Esophagus muscularis mucosa (tissue), 3 donors: ENCODE measurements at regions not wholly inside any gene's neighbourhood (a gene's known extent, or its start where the extent isn't known, plus 50 kb on each side); places are given as distances from the start of the nearest gene placed in this dataset.

Experiments
- POLR2A ChIP-seq: fragments of 450-650 bp; IDR thresholded peaks from one replicate; pipeline ENCODE4 v1.6.1; 2017; ENCODE audit warnings: antibody characterized with exemption, moderate library complexity, mild to moderate bottlenecking, low read depth
- POLR2AphosphoS5 ChIP-seq, 2 donors: sonication (generic); formaldehyde crosslinking; IDR thresholded peaks; one replicate each; pipeline ENCODE4 v1.6.1; 2017; ENCODE audit warnings: antibody characterized with exemption in 2 of 2
- TF ChIP-seq, protein P1 (sequence below), 3 experiments: fragments of 200-600 bp in 2 of 3; fragments of 450-650 bp in 1 of 3; sonication (generic) in 2 of 3; IDR thresholded peaks; one replicate each; pipeline ENCODE4 v1.5.1; 2017 to 2019; ENCODE audit warnings: antibody characterized with exemption in 3 of 3, mild to moderate bottlenecking in 2 of 3, moderate library complexity in 1 of 3

DNA sequence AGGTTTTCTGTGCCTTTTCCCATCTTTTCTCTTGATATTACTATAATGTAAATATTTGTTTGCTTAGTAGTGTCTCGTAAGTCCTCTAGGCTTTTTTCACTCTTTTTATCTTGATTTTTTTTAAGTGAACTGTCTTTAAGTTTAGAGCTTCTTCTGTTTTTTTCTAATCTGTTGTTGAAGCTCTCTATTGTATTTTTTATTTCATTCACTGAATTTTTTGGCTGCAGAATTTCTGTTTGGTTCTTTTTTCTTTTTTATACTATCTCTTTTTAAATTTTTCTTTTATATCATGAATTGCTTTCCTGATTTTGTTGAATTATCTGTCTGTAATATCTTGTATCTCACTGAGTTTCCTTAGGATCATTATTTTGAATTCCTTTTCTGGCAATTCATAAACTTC lies 331.8 kb upstream of the RBMS1 start:
- TF ChIP-seq, protein P1, sequence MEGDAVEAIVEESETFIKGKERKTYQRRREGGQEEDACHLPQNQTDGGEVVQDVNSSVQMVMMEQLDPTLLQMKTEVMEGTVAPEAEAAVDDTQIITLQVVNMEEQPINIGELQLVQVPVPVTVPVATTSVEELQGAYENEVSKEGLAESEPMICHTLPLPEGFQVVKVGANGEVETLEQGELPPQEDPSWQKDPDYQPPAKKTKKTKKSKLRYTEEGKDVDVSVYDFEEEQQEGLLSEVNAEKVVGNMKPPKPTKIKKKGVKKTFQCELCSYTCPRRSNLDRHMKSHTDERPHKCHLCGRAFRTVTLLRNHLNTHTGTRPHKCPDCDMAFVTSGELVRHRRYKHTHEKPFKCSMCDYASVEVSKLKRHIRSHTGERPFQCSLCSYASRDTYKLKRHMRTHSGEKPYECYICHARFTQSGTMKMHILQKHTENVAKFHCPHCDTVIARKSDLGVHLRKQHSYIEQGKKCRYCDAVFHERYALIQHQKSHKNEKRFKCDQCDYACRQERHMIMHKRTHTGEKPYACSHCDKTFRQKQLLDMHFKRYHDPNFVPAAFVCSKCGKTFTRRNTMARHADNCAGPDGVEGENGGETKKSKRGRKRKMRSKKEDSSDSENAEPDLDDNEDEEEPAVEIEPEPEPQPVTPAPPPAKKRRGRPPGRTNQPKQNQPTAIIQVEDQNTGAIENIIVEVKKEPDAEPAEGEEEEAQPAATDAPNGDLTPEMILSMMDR (IDR thresholded peaks at IDR 0.05): no peak
- TF ChIP-seq POLR2AphosphoS5 (IDR thresholded peaks at IDR 0.05): no peak
- TF ChIP-seq POLR2A: no peak
